GM19324 (cell line): ENCODE measurements at regions not wholly inside any gene's neighbourhood (a gene's known extent, or its start where the extent isn't known, plus 50 kb on each side); places are given as distances from the start of the nearest gene placed in this dataset.

ENCODE experiments used
- ATAC-seq: cut with Tn5 transposase; IDR thresholded peaks from one replicate; pipeline ENCODE4 v1.9.1; 2021; ENCODE audit warnings: mild to moderate bottlenecking, moderate library complexity; ENCODE audit not compliant: unreplicated experiment, low FRiP score

DNA sequence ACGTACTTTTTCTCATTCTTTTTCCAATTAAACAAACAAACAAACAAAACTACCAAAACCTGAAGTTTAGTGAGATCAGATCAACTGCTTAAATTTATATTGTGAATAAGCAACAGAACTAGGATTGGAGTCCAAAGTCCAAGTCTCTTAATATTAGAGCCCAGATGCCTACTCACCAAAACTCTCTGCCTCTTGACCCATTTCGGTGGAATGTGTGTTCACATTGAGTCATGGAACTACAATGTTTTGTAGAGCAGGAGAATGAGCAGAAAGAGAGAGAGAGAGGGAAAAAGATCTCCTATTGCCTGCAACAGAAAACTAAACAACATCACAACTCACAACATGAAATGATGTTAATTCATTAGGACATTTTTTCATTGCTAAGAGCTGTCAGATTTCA lies 751.1 kb downstream of the TLR4 start:
- ATAC-seq: no peak

DNA sequence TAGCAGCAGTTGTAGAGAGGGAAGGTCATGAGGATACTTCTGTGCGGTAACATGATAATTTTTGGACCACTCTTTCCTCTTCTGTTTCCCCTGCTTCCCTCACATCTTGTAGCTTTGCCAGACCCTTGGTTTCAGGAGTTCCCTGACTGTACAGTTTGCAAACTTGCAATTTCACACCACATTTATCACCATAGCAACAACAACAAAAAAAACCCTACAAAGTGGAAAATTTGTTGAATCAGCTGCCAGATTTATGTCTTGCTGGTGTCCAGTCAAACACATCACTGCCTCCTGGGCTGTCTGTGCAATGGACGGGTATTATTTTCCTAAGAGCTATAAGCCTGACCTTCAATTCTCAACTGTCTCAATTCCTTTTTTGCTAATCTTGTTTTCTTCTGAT lies 751.6 kb downstream of the TLR4 start:
- ATAC-seq: no peak

DNA sequence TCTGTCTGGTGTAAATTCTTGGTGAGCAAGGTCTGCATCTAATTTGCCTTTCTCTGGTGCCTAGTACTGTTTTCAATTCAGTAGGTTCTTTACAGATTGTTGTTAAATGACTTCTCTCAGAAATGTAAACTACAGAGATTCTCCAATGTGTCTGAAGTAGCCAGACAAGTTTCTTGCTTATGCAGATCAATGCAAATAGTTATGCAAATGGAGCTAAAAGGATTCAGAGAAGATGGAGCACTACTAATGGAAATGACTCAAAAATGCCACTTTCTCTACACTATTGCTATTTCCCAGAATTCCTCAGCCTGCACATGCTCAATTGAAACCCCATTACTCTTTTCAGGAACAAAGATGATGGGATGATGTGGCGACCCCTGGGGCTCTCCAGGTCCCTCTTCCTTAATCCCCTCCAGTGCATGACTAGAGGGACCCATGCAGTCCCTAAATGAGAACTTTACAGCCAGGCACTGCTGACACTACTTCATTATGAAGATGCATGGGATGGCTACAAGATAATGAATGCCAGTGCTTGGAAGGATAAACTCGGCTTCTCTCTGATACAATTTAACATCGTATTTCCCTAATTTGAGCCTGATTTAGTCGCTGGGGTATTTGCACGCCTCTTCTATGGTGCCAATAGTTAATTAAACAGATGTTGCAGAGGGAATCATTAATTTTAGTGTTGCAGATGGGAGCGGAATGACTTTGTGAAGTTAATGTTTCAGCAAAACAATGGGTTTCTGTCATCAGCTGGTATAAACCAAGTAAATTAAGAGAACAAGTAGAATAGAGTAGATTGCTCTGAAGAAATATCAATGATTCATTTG lies 753.2 kb downstream of the TLR4 start:
- no peak for ATAC-seq

DNA sequence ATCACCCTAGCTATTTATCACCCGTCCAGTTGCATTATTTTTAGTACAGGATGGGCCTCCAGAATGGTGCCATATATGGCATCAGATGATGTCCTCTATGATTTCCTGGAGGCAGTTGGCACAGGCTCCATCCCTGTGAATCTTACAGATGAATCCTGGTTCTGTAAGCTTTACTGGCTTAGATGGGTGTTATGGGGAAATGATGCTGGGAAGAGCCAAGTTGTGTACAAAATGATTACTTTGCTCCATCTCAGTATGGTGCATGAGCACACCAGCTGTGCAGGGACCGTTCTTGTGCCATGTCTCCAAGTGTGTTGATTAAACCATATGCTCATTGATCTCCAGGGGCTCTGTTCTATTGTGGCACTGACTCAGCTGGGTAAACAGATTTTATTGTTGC lies 755.7 kb downstream of the TLR4 start:
- no peak for ATAC-seq

DNA sequence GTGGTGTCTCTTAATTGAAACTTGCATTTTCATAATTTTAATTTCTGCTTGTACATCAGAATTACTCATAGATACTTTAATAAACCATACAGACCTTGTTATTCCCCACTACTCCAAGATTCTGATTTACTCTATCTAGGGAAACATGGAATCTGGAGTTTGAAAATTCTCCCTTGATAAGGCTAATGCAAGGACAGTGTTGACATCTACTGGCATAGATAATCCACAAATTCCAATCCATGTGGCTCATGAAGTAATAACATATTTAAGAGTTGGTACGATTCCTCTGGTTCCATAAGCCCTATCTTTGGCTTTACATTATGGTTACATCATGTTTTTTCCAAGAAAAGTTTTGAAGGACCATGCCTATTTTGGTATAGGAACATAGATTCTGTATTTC lies 759.2 kb downstream of the TLR4 start:
- ATAC-seq: no peak

DNA sequence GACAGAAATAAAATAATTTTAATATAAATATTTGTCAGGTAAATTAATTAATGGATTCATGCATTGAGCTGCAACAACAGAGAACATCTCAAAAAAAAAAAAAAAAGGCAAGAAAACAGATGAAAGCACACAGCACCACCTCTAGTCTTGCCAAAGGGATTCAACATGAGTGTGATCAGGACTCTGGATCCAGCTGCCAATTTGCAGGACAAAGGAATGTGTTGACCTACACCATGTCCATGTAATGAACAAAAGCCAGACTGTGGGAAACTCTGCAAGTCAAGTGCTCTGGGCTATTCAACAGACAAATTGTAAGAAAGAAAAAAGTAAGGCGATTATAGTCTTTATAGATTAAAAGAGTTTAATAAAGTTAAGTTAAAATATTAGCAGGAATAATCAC lies 769.3 kb downstream of the TLR4 start:
- no peak for ATAC-seq

DNA sequence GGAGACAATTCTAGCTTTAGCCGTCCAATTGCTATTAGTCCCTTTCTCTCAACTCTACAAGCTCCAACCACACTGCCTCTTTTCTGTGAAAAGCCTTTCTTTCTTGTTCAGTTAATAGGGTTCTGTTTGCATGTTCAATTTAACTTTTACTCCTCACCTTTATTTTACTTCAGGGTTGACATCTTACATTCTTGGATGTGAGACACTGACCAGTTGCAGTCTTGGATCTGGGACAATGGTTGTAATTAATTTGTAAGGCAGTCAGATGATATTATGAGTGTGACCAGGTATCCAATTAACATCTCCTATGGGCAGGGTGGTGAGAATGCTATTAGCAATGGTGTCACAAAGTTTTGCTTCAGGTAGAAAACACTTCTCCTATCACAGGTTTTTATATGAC lies 774.5 kb downstream of the TLR4 start:
- no peak for ATAC-seq

DNA sequence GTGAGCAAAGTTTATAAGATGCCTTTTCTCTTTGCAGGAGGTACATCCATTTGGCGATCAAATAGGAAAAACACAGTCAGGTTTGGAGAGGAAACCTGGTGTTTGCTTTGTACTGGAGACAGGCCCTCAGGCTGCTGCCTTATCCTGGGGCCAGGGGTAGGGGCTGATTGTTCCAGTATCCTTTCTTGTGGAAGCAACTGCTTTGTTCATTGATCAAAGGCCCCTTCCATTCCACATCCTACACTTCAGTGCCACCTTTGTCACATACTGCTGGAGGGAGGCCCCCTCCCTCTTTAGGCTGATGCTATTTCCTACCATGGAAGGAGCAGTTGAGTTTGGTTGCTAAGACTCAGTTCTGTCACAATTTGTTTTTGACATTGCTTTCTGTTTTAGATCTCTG lies 778.1 kb downstream of the TLR4 start:
- ATAC-seq: no peak

DNA sequence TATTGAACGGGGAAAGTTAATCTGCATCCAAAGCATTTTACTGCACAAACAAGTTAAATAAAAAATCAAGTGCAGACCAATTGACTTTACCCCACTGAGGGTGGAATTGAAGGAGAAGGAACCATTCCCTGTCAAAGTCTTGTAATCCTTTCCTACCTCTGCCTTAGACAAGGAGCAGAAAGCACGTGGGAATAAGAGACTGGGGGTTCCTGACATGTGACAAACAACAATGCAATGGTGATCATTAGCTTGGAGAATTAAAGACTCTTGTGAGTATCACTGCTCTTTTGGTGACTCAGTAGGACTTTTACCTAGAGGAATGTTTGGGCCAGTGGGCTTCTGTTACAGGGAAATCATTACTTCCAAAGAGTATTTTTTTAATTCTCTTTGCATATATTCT lies 779.5 kb downstream of the TLR4 start:
- ATAC-seq: no peak

DNA sequence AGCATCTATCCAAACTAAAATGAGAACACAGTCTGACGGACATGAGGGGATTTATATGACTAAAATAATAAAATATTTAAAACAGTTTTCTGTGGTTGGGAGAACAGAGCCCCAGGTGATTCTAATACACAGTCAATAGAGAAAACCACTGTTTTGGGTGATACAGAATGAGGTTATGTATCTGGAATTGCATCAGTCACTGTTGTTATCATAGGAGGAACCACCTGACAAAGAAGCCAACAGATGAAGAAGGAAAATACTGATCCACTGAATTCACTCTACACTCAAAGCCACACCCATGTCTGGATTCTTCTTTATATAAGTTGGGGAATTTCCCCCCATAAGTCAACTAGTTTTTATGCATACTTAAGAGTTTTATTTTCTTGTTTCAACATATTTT lies 799.0 kb downstream of the TLR4 start:
- ATAC-seq: no peak

DNA sequence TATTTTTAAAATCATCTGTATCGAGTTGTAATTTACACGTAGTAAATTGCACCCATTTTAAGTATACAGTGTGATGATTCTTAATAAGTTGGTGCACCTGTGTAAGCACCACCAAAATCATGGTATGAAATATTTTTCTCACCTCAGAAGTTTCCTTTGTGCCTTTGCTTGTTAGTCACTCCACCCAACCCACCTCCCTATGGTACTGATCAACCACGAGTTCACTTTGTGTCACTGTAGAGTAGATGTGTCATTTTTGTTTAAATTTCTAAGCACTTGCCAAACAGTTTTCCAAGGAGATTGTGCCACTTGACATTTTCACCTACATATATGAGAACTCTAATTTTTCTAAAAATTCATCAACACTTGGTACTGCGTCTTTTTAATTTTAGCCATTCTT lies 806.5 kb downstream of the TLR4 start:
- ATAC-seq: no peak

DNA sequence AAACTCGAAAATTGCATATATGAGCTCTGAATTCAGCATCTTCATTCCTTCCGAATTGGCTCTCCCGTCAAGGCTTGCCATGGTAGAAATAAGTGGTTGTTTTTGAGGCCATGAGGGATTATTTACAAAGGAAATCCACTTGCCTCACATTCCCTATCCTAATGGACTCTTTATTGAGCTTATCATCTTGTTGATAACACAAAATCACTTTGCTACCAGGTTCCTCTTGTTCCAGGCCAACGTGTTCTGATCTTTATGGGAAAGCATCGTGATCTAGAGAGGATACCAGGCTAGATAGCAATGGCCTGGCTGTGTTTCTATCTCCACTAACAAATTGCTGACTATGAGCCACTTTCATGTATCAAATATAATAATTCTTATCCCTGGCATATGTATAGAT lies 811.7 kb downstream of the TLR4 start:
- no peak for ATAC-seq

DNA sequence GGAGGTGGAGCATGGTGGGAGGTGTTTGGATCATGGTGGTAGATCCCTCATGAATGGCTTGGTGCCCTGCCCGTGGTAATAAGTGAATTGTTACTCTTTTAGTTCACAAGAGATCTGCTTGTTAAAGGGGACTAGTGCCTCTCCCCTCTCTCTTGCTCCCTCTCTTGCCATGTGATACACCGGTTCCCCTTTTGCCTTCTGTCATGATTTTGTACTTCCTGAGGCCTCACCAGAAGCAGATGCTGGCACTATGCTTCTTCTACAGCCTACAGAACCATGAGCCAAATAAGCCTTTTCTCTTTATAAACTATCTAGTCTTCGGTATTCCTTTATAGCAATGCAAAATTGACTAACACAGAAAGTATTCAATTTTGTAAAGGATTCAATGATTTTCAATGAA lies 817.1 kb downstream of the TLR4 start:
- ATAC-seq: no peak

DNA sequence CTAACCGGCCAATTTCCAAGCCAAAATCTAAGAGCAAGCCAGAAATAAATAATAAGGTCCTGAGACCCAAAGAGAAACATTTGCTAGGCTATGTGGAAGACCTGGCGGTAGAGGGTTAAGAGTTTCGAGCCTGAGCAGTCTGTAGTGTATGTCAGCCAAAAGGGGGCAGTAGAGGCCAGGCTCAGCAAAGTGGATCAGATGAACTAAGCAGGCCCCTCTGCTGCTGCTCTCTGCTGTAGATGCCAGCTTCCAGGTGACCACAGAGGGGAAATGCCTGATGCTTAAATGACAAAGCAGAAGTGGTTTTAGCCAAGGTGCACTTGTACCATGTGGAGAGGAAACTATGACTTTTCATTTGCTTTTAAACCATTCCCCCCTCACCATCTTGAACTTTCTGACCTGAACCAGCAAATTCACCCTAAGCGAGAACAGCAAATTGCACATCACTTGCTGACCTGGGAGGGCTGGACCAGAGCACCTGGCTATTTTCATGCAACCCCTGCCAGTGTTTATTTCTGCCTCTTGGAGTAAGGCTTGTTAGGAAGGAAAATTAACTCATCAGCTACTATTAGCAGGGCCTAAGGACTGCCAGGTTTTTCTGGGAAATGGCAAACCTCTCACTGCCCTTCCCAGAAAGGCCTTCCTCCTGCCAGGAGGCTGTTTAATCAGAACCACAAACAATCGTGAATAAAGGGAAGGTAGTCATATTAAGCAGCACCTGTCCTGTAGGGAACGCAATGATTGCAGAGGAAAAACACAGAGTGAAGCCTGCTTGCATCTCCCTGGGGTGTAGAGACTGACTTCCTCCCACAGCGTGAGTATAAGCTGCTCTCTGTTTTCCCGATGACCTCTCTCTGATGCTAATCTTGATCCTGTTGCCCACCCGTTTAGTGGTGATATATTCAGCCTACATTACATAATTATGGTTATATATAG lies 818.2 kb downstream of the TLR4 start:
- ATAC-seq: peak; percentile 80

DNA sequence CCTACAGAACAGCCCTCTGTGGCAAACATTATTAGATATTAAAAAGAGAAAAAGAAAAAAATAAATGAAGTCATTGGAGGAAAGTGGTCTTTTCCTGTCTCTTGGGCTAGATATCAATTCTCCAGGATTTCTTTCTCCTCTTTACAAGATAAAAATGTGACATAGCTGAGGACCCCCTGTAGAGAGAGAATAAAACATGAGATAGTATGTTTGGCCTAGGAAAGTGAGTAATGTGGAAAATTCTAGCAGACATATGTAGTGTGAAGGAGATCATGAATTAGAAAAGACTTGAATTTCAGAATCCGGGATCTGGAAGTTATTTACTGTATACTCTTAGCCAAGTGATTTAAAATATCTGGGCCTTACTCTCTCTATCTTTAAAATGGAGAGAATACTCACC lies 823.1 kb downstream of the TLR4 start:
- no peak for ATAC-seq

DNA sequence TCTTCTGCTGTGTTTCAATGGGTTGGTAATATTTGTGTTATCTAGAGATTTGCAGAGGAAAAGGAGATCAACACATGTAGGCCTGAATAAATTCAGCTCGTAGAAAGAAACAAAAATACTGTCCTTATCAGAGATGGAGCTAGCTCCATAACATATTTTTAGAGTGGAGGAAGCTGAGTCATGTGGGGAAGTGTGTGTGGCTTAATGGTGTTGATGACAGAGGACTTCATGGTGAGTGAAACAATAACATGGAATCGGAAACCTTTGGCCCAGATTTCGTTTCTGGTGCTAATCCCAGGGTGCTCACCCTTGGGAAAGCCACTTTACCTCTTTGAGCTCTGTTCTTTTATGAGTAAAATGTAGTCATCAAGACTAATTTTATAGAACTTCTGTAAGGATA lies 825.0 kb downstream of the TLR4 start:
- ATAC-seq: peak; percentile 44

DNA sequence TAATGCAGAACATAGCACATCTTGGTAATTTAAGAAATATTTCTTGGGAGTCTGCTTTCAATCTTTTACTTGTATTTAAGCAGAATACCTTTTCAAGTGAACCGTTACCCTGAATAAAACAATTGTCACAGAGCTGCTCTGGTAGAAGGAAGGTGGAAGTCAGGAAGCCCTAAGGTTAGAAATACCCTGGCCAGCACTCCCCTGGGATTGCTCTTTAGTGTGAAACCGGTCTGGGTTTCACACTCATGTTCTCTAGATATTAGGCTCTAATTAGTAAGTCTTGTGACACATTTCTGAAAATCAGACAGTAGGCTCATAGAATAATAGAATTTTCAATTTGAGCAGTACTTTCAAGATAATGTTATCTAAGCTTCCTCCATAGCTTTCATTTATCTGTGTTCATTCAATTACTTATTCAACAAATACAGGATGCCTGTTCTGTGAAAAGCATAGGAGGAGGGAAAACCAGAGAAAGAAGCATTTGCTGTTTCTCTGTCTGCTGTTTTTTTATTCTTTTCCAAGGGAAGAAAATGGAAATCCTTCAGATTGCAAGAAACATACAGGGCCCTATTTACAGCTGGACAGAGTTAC lies 825.5 kb downstream of the TLR4 start:
- ATAC-seq: peak; percentile 87

DNA sequence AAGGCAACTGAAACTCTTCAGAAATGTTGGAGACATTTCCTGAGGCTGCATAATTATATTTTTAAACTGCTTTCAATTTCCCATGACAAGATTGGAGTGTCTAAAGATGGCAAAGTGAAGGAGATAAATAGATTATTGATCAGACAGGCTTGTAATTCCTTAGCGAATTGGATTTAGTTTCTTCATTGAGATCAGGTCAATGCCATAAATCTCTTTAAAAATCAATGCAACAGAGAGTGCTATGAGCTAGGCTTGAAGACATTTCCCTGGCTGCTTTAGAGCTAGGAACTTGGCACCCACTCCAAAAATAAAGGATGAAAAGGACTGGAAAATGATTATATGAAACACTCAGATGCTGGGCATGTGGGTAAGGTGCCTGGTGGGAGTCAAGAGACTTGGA lies 828.4 kb downstream of the TLR4 start:
- ATAC-seq: no peak

DNA sequence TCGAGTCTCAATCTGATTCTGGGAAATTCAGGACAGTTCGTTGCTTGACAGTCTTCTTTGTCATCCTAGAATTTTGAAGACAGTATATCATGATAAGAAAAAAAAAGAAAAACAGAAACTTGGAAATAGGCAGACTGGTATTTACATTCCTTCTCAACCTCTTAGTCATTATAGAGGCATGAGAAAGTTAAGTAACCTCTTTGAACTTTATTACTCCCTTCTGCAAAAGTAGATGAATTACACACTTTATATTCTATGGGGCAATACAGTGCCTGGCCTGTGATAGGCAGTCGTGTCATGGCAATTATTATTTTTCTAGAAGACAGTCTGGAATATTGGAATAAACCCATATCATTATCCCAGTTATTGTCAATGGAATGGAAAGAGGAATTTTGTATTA lies 828.9 kb downstream of the TLR4 start:
- ATAC-seq: no peak

DNA sequence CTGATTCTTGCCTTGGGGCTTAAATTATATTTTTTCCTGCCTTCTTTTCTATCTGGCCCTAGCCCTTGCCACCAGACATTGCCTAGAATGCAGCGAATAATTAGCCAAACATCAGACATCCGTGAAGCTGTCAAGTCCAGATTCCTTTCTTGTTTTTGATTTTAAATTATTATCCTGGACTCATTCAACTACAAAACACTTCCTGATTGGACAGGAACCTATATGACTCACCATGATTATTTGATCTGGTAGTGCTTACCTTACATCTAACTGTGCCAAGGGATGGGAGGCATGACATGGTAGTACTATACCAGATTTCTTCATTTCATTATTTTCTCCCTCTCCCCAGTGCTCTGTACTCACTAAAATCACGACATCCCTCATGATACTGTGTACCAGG lies 829.6 kb downstream of the TLR4 start:
- no peak for ATAC-seq

DNA sequence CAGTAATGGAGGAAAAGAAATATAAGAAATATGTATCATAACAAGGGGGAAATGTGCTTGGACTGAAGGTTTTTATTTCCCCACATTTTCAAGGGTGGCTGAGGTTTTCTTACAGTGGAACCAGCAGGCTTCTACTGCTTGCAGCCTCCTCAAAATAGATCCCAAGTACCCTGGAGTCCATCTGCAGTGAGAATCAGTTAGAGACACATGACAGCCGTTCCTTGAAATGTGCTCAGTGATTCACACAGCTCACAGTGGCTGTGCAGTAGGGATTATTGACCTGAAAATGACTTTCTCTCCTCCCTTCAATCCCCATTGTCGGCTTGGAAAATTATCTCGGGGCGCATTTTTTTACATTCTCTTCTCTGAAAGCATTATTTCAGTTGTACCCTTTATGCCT lies 832.0 kb downstream of the TLR4 start:
- ATAC-seq: no peak
